ENCODE measurements at regions not wholly inside any gene's neighbourhood (a gene's known extent, or its start where the extent isn't known, plus 50 kb on each side); places are given as distances from the start of the nearest gene placed in this dataset.

DNA sequence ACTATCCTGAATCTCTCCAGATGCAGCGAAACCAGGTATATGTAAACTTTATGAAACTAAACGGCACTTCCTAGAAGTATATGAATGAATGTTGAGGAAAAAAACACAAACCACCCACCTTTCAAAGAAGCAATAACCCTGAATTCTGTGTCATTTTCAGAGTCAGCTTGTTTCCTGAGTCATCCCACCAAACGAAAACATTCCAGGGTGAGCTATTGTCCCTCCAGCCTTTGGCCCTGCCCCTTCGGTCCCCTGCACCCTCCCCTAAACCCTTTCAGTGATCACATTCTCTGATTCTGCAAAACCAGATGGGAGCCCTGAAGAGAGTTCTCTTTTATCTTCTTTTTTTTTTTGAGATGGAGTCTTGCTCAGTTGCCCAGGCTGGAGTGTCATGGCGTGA lies 202.6 kb upstream of the ALG10B start:
- no peak for TF ChIP-seq CTCF (conservative IDR thresholded peaks at IDR 0.05; ENCODE audit: low read depth, low read length)
- TF ChIP-seq EZH2 (IDR thresholded peaks at IDR 0.05; ENCODE audit: borderline replicate concordance, low read depth, low read length, poor library complexity, severe bottlenecking): no peak

All from A673 (cell line).